ENCODE measurements at regions not wholly inside any gene's neighbourhood (a gene's known extent, or its start where the extent isn't known, plus 50 kb on each side); places are given as distances from the start of the nearest gene placed in this dataset.

DNA sequence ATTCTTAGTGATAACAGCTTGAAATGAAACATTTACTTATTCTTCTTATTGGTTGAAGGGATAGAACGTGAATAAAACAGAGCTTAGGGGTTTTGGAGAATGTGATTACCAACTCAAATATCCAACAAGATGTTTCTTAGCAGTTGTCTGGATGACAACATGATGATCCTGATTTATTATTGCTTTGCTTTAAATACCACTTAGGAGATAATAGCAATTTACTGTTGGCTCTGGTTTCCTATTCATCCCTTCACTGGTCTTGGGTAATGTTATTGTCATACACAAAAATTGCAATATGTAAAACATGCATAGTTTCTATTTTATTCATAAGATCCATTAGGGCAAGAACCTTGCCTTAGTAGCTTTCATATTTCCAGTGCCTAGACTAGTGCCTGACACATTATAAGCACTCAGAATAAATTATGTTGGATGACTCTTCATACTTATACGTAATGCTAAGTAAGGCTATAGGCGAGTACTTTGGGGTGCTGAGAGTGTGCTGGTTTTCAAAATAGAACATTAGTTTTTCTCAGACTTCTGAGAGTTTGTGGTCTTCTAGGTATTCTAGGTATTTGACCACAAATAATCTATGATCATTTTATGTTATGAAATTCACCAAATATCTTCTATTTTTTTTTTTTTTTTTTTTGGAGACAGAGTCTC, 58.6 kb upstream of the PGRMC2 start:
- H3K9me3 ChIP-seq (ENCODE audit: control insufficient read depth, insufficient read depth, low read length) = no peaks in the 10 kb centered on the region
- H3K23ac ChIP-seq (ENCODE audit: low read depth, low read length) = no peak overlapping the region
- H4K20me1 ChIP-seq (ENCODE audit: insufficient read depth, low read length) = no peaks in the 10 kb centered on the region
- H3K4me2 ChIP-seq (ENCODE audit: low read depth, low read length) = no peak overlapping the region
- DNase-seq = no peak
- peaks cover 12% of the 10 kb centered on the region for H3K9me1 ChIP-seq (ENCODE audit: insufficient read depth, low read length)
- in situ Hi-C loops (cut with MboI; ENCODE audit: low sequenced_read_pairs) = no loop called here
- no peak overlapping the region for H2BK20ac ChIP-seq (ENCODE audit: low read depth, low read length)
- no peak overlapping the region for H2AK5ac ChIP-seq (ENCODE audit: low read depth, low read length)
- no peak overlapping the region for H2AFZ ChIP-seq (replicated peaks; ENCODE audit: low read length, poor library complexity)
- H3K79me1 ChIP-seq (ENCODE audit: low read depth in 1 of 2, low read length in 2 of 2) = 0 out of 4 replicates have a peak, but pooled peaks cover 0 to 4% of the 10 kb centered on the region in 2 experiments
- H3K36me3 ChIP-seq (ENCODE audit: control insufficient read depth, insufficient read depth, low read length) = no peaks in the 10 kb centered on the region
- H2BK5ac ChIP-seq (ENCODE audit: low read depth, low read length, poor library complexity, severe bottlenecking) = peak overlapping the region; percentile 2
- no peak for ATAC-seq (ENCODE audit: low read depth)
- no peak overlapping the region for H3K27ac ChIP-seq (ENCODE audit: insufficient read depth, low read length)
- ChIA-PET POLR2A (ENCODE audit: unreplicated experiment) (no interaction called here), CTCF (no interaction called here)
- H3K14ac ChIP-seq (replicated peaks; ENCODE audit: low read depth, low read length) = no peak overlapping the region
- no peak overlapping the region; the same call in 1 of the 2 replicates for H3K18ac ChIP-seq (ENCODE audit: low read depth, low read length)
- no peaks in the 10 kb centered on the region for H3K27me3 ChIP-seq (ENCODE audit: control insufficient read depth, insufficient read depth, low read length)
- no peak overlapping the region; the same call in 2 of the 3 replicates for H2BK15ac ChIP-seq (ENCODE audit: low read depth, low read length)
- H4K8ac ChIP-seq (ENCODE audit: low read depth in 2 of 2, low read length in 2 of 2) = no peak overlapping the region
- no peak overlapping the region for H4K91ac ChIP-seq (ENCODE audit: insufficient read depth, low read depth, low read length)
- H4K5ac ChIP-seq (ENCODE audit: low read depth, low read length) = no peak overlapping the region; the same call in 1 of the 2 replicates
- dilution Hi-C loops (cut with HindIII; ENCODE audit: low sequenced_read_pairs, unreplicated experiment) = no loop called here
- BruUV-seq (replicated peaks) = no TSS peak
- no peak overlapping the region for H3K4me3 ChIP-seq (ENCODE audit: insufficient read depth, low read depth, low read length)
- peaks cover 21% of the 10 kb centered on the region for H3K4me1 ChIP-seq (ENCODE audit: control insufficient read depth, insufficient read depth, low read length)
- H2BK120ac ChIP-seq (ENCODE audit: low read depth, low read length) = no peak overlapping the region
- no peak overlapping the region for H2AK9ac ChIP-seq (replicated peaks; ENCODE audit: low read depth, low read length, poor library complexity)
- H3K9ac ChIP-seq (ENCODE audit: low read depth, low read length) = no peak overlapping the region
- H3K56ac ChIP-seq (ENCODE audit: extremely low read depth, insufficient read depth, low read length) = no peak overlapping the region
- TF ChIP-seq CEBPB (IDR thresholded peaks at IDR 0.05; ENCODE audit: low read depth, low read length) (no peak), RFX5 (IDR thresholded peaks at IDR 0.05; ENCODE audit: low read depth, low read length) (no peak), MAZ (IDR thresholded peaks at IDR 0.05; ENCODE audit: borderline replicate concordance, low read depth, low read length) (no peak)
- TF ChIP-seq, protein P1, sequence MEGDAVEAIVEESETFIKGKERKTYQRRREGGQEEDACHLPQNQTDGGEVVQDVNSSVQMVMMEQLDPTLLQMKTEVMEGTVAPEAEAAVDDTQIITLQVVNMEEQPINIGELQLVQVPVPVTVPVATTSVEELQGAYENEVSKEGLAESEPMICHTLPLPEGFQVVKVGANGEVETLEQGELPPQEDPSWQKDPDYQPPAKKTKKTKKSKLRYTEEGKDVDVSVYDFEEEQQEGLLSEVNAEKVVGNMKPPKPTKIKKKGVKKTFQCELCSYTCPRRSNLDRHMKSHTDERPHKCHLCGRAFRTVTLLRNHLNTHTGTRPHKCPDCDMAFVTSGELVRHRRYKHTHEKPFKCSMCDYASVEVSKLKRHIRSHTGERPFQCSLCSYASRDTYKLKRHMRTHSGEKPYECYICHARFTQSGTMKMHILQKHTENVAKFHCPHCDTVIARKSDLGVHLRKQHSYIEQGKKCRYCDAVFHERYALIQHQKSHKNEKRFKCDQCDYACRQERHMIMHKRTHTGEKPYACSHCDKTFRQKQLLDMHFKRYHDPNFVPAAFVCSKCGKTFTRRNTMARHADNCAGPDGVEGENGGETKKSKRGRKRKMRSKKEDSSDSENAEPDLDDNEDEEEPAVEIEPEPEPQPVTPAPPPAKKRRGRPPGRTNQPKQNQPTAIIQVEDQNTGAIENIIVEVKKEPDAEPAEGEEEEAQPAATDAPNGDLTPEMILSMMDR (conservative IDR thresholded peaks at IDR 0.05; ENCODE audit: low read depth, low read length) = no peak
- intact Hi-C loops (cut with micrococcal nuclease) = no loop called here
- no CpG with 5 or more reads among the region's 3 CpGs for WGBS, 2 experiments (ENCODE audit: extremely low coverage in 2 of 2, insufficient read length in 1 of 2)
- H3K4ac ChIP-seq (ENCODE audit: low read depth, low read length) = no peak overlapping the region

Data from IMR-90 (cell line).